ENCODE measurements at regions not wholly inside any gene's neighbourhood (a gene's known extent, or its start where the extent isn't known, plus 50 kb on each side); places are given as distances from the start of the nearest gene placed in this dataset.

GRCh38 chr12:118611295-118611694, 234.9 kb downstream of the SUDS3 start:
- DNase-seq, result no peak

- no peak for DNase-seq
These were observed 235.4 kb downstream of the SUDS3 start for GRCh38 chr12:118611770-118612169.

- no peak for DNase-seq
These were observed 241.5 kb downstream of the SUDS3 start for GRCh38 chr12:118617611-118618450.

- no peak for DNase-seq
These were observed 242.3 kb downstream of the SUDS3 start for GRCh38 chr12:118618695-118619094.

GRCh38 chr12:118625050-118625675, 248.8 kb downstream of the SUDS3 start:
- no peak for DNase-seq

GRCh38 chr12:118633071-118633470, 256.7 kb downstream of the SUDS3 start:
- no peak for DNase-seq

GRCh38 chr12:118635276-118635675, 258.9 kb downstream of the SUDS3 start:
- no peak for DNase-seq

- no peak for DNase-seq
These were observed 261.5 kb downstream of the SUDS3 start for GRCh38 chr12:118637767-118638370.

GRCh38 chr12:118641249-118641648, 264.9 kb downstream of the SUDS3 start:
- DNase-seq, result no peak

GRCh38 chr12:118645219-118645618, 268.9 kb downstream of the SUDS3 start:
- peak; percentile 90 for DNase-seq

- no peak for DNase-seq
These were observed 273.6 kb downstream of the SUDS3 start for GRCh38 chr12:118649765-118650585.

GRCh38 chr12:118650586-118650960, 274.2 kb downstream of the SUDS3 start:
- DNase-seq, result no peak

- DNase-seq, result no peak
These were observed 275.1 kb downstream of the SUDS3 start for GRCh38 chr12:118651487-118651886.

- DNase-seq, result no peak
These were observed 279.2 kb downstream of the SUDS3 start for GRCh38 chr12:118655588-118655987.

GRCh38 chr12:118680356-118680963, 300.9 kb upstream of the SRRM4 start:
- no peak for DNase-seq

GRCh38 chr12:118682656-118683055, 298.7 kb upstream of the SRRM4 start:
- DNase-seq, result no peak

GRCh38 chr12:118685983-118686607, 295.2 kb upstream of the SRRM4 start:
- DNase-seq, result no peak

GRCh38 chr12:118689793-118690192, 291.5 kb upstream of the SRRM4 start:
- DNase-seq, result no peak

- no peak for DNase-seq
These were observed 290.8 kb upstream of the SRRM4 start for GRCh38 chr12:118690506-118690905.

GRCh38 chr12:118694128-118694775, 287.1 kb upstream of the SRRM4 start:
- DNase-seq, result no peak

- peak; percentile 97 for DNase-seq
These were observed 276.7 kb upstream of the SRRM4 start for GRCh38 chr12:118704527-118705241.
